HEK293 (cell line): ENCODE measurements at regions not wholly inside any gene's neighbourhood (a gene's known extent, or its start where the extent isn't known, plus 50 kb on each side); places are given as distances from the start of the nearest gene placed in this dataset.

ENCODE experiments used
- CTCF ChIA-PET: fragments of 350-600 bp; formaldehyde crosslinking; extraction: SDS; loops from one replicate; lab custom pipeline; 2021; ENCODE audit warnings: antibody characterized with exemption; lab: Yijun Ruan, JAX
- POLR2A ChIA-PET: fragments of 300-600 bp; formaldehyde crosslinking; extraction: SDS; loops from one replicate; lab custom pipeline; 2020; ENCODE audit warnings: antibody characterized with exemption, inconsistent platforms; lab: Yijun Ruan, JAX
- H3K27ac ChIP-seq: fragments of 200-500 bp; sonication (Bioruptor generic); 2 replicates; pipeline ENCODE4 v1.5.1; 2014; ENCODE audit warnings: low read depth, low read length, control low read depth, inconsistent platforms; ENCODE audit errors: extremely low read depth
- H3K36me3 ChIP-seq, 2 experiments: fragments of 200-500 bp in 1 of 2; sonication (Bioruptor generic) in 1 of 2; 1 replicate in 1 of 2; 2 replicates in 1 of 2; pipeline ENCODE4 v1.5.1; 2014 to 2017; ENCODE audit warnings: inconsistent platforms in 2 of 2, low read length in 2 of 2; ENCODE audit not compliant: control insufficient read depth in 2 of 2, insufficient read depth in 1 of 2
- H3K4me1 ChIP-seq: fragments of 200-500 bp; sonication (Bioruptor generic); 2 replicates; pipeline ENCODE4 v1.5.1; 2014; ENCODE audit warnings: mild to moderate bottlenecking, low read length, inconsistent platforms; ENCODE audit not compliant: control insufficient read depth, insufficient read depth
- H3K4me3 ChIP-seq: 2 replicates; pipeline ENCODE4 v1.5.1; 2011; ENCODE audit warnings: low read depth, mild to moderate bottlenecking, control low read depth, low read length, moderate library complexity
- H3K9me3 ChIP-seq: fragments of 200-500 bp; sonication (Bioruptor generic); 2 replicates; pipeline ENCODE4 v1.5.1; 2014; ENCODE audit warnings: low read depth, low read length, inconsistent platforms; ENCODE audit not compliant: control insufficient read depth, insufficient read depth
- HOXA7 ChIP-seq: sonication (generic); formaldehyde crosslinking; IDR thresholded peaks from 2 replicates; pipeline ENCODE4 v1.8.1; 2022; ENCODE audit warnings: missing genetic modification reagents, borderline replicate concordance
- KLF10 ChIP-seq: fragments of 450-650 bp; IDR thresholded peaks from 2 replicates; pipeline ENCODE4 v1.5.1; 2018; ENCODE audit warnings: missing biosample characterization, mild to moderate bottlenecking, missing genetic modification characterization
- MZF1 ChIP-seq: fragments of 450-650 bp; formaldehyde crosslinking; IDR thresholded peaks from 2 replicates; pipeline ENCODE4 v1.5.1; 2017; ENCODE audit warnings: missing biosample characterization, missing genetic modification characterization, borderline replicate concordance
- REPIN1 ChIP-seq: fragments of 450-650 bp; formaldehyde crosslinking; IDR thresholded peaks from 2 replicates; pipeline ENCODE4 v1.5.1; 2017; ENCODE audit warnings: missing biosample characterization, missing genetic modification characterization, low read depth
- SALL2 ChIP-seq: fragments of 450-650 bp; formaldehyde crosslinking; IDR thresholded peaks from 2 replicates; pipeline ENCODE4 v1.5.0; 2017; ENCODE audit warnings: missing biosample characterization, mild to moderate bottlenecking, missing genetic modification characterization, borderline replicate concordance
- TRIM28 ChIP-seq: IDR thresholded peaks from 2 replicates; pipeline ENCODE4 v1.6.1; 2011; ENCODE audit warnings: low read length, control low read depth, borderline replicate concordance
- ZBTB1 ChIP-seq: fragments of 450-650 bp; formaldehyde crosslinking; IDR thresholded peaks from 2 replicates; pipeline ENCODE4 v1.5.1; 2016; ENCODE audit warnings: missing biosample characterization, missing genetic modification characterization
- ZBTB48 ChIP-seq: fragments of 450-650 bp; formaldehyde crosslinking; IDR thresholded peaks from 2 replicates; pipeline ENCODE4 v1.5.1; 2016; ENCODE audit warnings: missing biosample characterization, missing genetic modification characterization
- ZBTB6 ChIP-seq: fragments of 450-650 bp; formaldehyde crosslinking; IDR thresholded peaks from 2 replicates; pipeline ENCODE4 v1.5.1; 2017; ENCODE audit warnings: missing biosample characterization, missing genetic modification characterization
- ZBTB8A ChIP-seq: fragments of 450-650 bp; formaldehyde crosslinking; IDR thresholded peaks from 2 replicates; pipeline ENCODE4 v1.5.1; 2016; ENCODE audit warnings: missing biosample characterization, missing genetic modification characterization
- ZFHX2 ChIP-seq: fragments of 450-650 bp; formaldehyde crosslinking; conservative IDR thresholded peaks from 2 replicates; pipeline ENCODE4 v1.5.1; 2016; ENCODE audit warnings: missing biosample characterization, missing genetic modification characterization
- ZFP41 ChIP-seq: fragments of 450-650 bp; formaldehyde crosslinking; IDR thresholded peaks from 2 replicates; pipeline ENCODE4 v1.5.1; 2016; ENCODE audit warnings: missing biosample characterization, missing genetic modification characterization, borderline replicate concordance
- ZIC2 ChIP-seq: fragments of 450-650 bp; formaldehyde crosslinking; IDR thresholded peaks from 2 replicates; pipeline ENCODE4 v1.5.1; 2016; ENCODE audit warnings: missing biosample characterization, missing genetic modification characterization
- ZNF19 ChIP-seq: fragments of 450-650 bp; formaldehyde crosslinking; IDR thresholded peaks from 2 replicates; pipeline ENCODE4; 2016; ENCODE audit warnings: missing biosample characterization, missing genetic modification characterization, low read depth
- ZNF211 ChIP-seq: fragments of 450-650 bp; formaldehyde crosslinking; IDR thresholded peaks from 2 replicates; pipeline ENCODE4 v1.5.1; 2016; ENCODE audit warnings: low read depth, missing biosample characterization, missing genetic modification characterization
- ZNF341 ChIP-seq: fragments of 450-650 bp; formaldehyde crosslinking; IDR thresholded peaks from 2 replicates; pipeline ENCODE4; 2016; ENCODE audit warnings: low read depth, missing biosample characterization, missing genetic modification characterization
- ZNF423 ChIP-seq: fragments of 450-650 bp; formaldehyde crosslinking; IDR thresholded peaks from 2 replicates; pipeline ENCODE4 v1.5.1; 2016; ENCODE audit warnings: missing biosample characterization, missing genetic modification characterization
- ZNF449 ChIP-seq: fragments of 450-650 bp; formaldehyde crosslinking; IDR thresholded peaks from 2 replicates; pipeline ENCODE4 v1.5.1; 2017; ENCODE audit warnings: missing biosample characterization, mild to moderate bottlenecking, missing genetic modification characterization, moderate library complexity
- ZNF521 ChIP-seq: fragments of 450-650 bp; formaldehyde crosslinking; IDR thresholded peaks from 2 replicates; pipeline ENCODE4 v1.5.1; 2017; ENCODE audit warnings: missing biosample characterization, mild to moderate bottlenecking, missing genetic modification characterization
- ZNF600 ChIP-seq: fragments of 450-650 bp; formaldehyde crosslinking; IDR thresholded peaks from 2 replicates; pipeline ENCODE4 v1.5.1; 2016; ENCODE audit warnings: missing biosample characterization, missing genetic modification characterization
- ZNF677 ChIP-seq: fragments of 450-650 bp; IDR thresholded peaks from 2 replicates; pipeline ENCODE4 v1.5.0; 2018; ENCODE audit warnings: missing biosample characterization, mild to moderate bottlenecking, missing genetic modification characterization, moderate library complexity
- ZNF704 ChIP-seq: fragments of 450-650 bp; formaldehyde crosslinking; IDR thresholded peaks from 2 replicates; pipeline ENCODE4 v1.5.1; 2016; ENCODE audit warnings: missing biosample characterization, missing genetic modification characterization
- ZNF791 ChIP-seq: fragments of 450-650 bp; formaldehyde crosslinking; IDR thresholded peaks from 2 replicates; pipeline ENCODE4 v1.5.1; 2016; ENCODE audit warnings: missing biosample characterization, missing genetic modification characterization
- ZNF830 ChIP-seq: fragments of 450-650 bp; IDR thresholded peaks from 2 replicates; pipeline ENCODE4 v1.5.0; 2018; ENCODE audit warnings: missing biosample characterization, missing genetic modification characterization, low read depth, mild to moderate bottlenecking, moderate library complexity
- ZSCAN18 ChIP-seq: fragments of 450-650 bp; formaldehyde crosslinking; IDR thresholded peaks from 2 replicates; pipeline ENCODE4 v1.5.1; 2016; ENCODE audit warnings: missing biosample characterization, missing genetic modification characterization
- ZSCAN23 ChIP-seq: fragments of 450-650 bp; formaldehyde crosslinking; IDR thresholded peaks from 2 replicates; pipeline ENCODE4 v1.5.1; 2016; ENCODE audit warnings: missing biosample characterization, missing genetic modification characterization
- ZSCAN4 ChIP-seq: fragments of 450-650 bp; formaldehyde crosslinking; IDR thresholded peaks from 2 replicates; pipeline ENCODE4 v1.5.1; 2017; ENCODE audit warnings: missing biosample characterization, missing genetic modification characterization

GRCh38 chr12:13702381-13702780 is 279.0 kb downstream of the GRIN2B start:
- H3K36me3 ChIP-seq = no peaks in the 10 kb centered on the region
- CTCF ChIA-PET = no interaction called here
- H3K4me1 ChIP-seq = no peaks in the 10 kb centered on the region
- H3K9me3 ChIP-seq = no peaks in the 10 kb centered on the region
- H3K4me3 ChIP-seq = no peak overlapping the region
- no peak for TF ChIP-seq ZNF449 (tag by site-specific recombination)
- TF ChIP-seq ZSCAN23 = no peak
- no peak for TF ChIP-seq ZNF423 (tag by site-specific recombination)
- TF ChIP-seq ZBTB1 (tag by site-specific recombination) = no peak
- TF ChIP-seq, all 188 proteins: peak for 0
- POLR2A ChIA-PET = no interaction called here
- no peak overlapping the region for H3K27ac ChIP-seq

GRCh38 chr12:13701502-13701901 is 279.9 kb downstream of the GRIN2B start:
- no peaks in the 10 kb centered on the region for H3K36me3 ChIP-seq
- no peak overlapping the region for H3K4me3 ChIP-seq
- H3K27ac ChIP-seq = no peak overlapping the region
- POLR2A ChIA-PET = no interaction called here
- CTCF ChIA-PET = no interaction called here
- H3K4me1 ChIP-seq = no peaks in the 10 kb centered on the region
- no peaks in the 10 kb centered on the region for H3K9me3 ChIP-seq
- no peak for TF ChIP-seq ZBTB1 (tag by site-specific recombination)
- no peak for TF ChIP-seq ZNF521 (tag by site-specific recombination)
- TF ChIP-seq REPIN1 (tag by site-specific recombination) = no peak
- TF ChIP-seq ZIC2 (tag by site-specific recombination) = no peak
- TF ChIP-seq ZNF341 (tag by site-specific recombination) = no peak
- TF ChIP-seq ZSCAN18 (tag by site-specific recombination) = no peak
- no peak for TF ChIP-seq KLF10 (tag by site-specific recombination)
- TF ChIP-seq ZFP41 (tag by site-specific recombination) = no peak
- TF ChIP-seq ZFHX2 = no peak
- TF ChIP-seq TRIM28 = no peak
- TF ChIP-seq HOXA7 = no peak
- TF ChIP-seq ZNF830 = no peak
- TF ChIP-seq ZBTB8A = no peak
- TF ChIP-seq ZNF600 (tag by site-specific recombination) = no peak
- no peak for TF ChIP-seq SALL2 (tag by site-specific recombination)
- TF ChIP-seq ZNF704 = no peak
- TF ChIP-seq ZNF791 = no peak
- no peak for TF ChIP-seq MZF1 (tag by site-specific recombination)

GRCh38 chr12:13697973-13698372 is 283.4 kb downstream of the GRIN2B start:
- no peaks in the 10 kb centered on the region for H3K9me3 ChIP-seq
- POLR2A ChIA-PET = no interaction called here
- H3K4me3 ChIP-seq = no peak overlapping the region
- H3K4me1 ChIP-seq = no peaks in the 10 kb centered on the region
- no peak overlapping the region for H3K27ac ChIP-seq
- CTCF ChIA-PET = no interaction called here
- H3K36me3 ChIP-seq = no peaks in the 10 kb centered on the region
- TF ChIP-seq ZNF677 (no peak), ZNF211 (no peak), ZNF19 (no peak), ZNF449 (tag by site-specific recombination) (no peak), ZBTB8A (no peak), ZBTB48 (tag by site-specific recombination) (no peak), ZSCAN4 (tag by site-specific recombination) (no peak), ZBTB6 (tag by site-specific recombination) (no peak)
